Mesodermal cell (in vitro differentiated cells): ENCODE measurements at regions not wholly inside any gene's neighbourhood (a gene's known extent, or its start where the extent isn't known, plus 50 kb on each side); places are given as distances from the start of the nearest gene placed in this dataset.

Source experiments
- H3K27ac ChIP-seq: 2 replicates; pipeline ENCODE4 v1.7.0; 2013; ENCODE audit warnings: mild to moderate bottlenecking, low read depth, low read length, moderate library complexity; ENCODE audit not compliant: severe bottlenecking
- H3K36me3 ChIP-seq: 2 replicates; pipeline ENCODE4 v1.7.1; 2013; ENCODE audit warnings: mild to moderate bottlenecking, low read length, moderate library complexity; ENCODE audit not compliant: control insufficient read depth, insufficient read depth
- H3K4me1 ChIP-seq: one replicate; pipeline ENCODE4 v1.7.1; 2013; ENCODE audit warnings: mild to moderate bottlenecking, low read length; ENCODE audit not compliant: insufficient read depth, control insufficient read depth, poor library complexity, severe bottlenecking
- H3K4me3 ChIP-seq: 2 replicates; pipeline ENCODE4 v1.7.0; 2013; ENCODE audit warnings: low read length, control low read depth, mild to moderate bottlenecking; ENCODE audit not compliant: insufficient read depth, poor library complexity, severe bottlenecking; ENCODE audit errors: extremely low read depth
- H3K9me3 ChIP-seq: 2 replicates; pipeline ENCODE4 v1.7.1; 2013; ENCODE audit warnings: mild to moderate bottlenecking, low read length, moderate library complexity; ENCODE audit not compliant: control insufficient read depth
- WGBS, 2 experiments: methylation state at CpG; one replicate each; pipeline ENCODE4 v1.1.5; 2013; ENCODE audit warnings: missing lambda C conversion rate in 2 of 2; ENCODE audit not compliant: insufficient coverage in 2 of 2; 5-methylcytosine and 5-hydroxymethylcytosine counted together

DNA sequence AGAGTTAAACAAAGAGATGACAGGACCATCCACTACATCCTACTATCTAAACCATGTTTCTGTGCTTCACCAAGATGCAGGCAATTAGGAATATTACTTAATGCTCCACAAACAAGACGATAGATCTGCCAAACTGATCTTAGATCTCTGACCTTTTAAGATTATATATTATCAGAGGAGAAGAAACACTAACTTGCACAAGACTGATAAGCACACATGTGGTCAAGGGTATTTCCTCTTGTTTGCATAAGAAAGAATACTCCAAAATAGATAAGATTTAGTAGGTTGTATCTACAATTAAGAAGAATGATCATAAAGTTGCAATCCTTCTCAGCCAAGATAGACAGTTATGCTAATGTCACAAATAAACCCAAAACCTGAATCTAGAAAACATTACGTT, 601.0 kb upstream of the ACO1 start:
- WGBS, 2 experiments: 100% methylated on average over 1 of the region's 2 CpGs; no CpG with 5 or more reads in 1 of the 2 experiments
- H3K27ac ChIP-seq: no peak overlapping the region
- no peaks in the 10 kb centered on the region for H3K36me3 ChIP-seq
- no peaks in the 10 kb centered on the region for H3K4me1 ChIP-seq
- H3K4me3 ChIP-seq: no peak overlapping the region
- peaks cover 16% of the 10 kb centered on the region for H3K9me3 ChIP-seq

DNA sequence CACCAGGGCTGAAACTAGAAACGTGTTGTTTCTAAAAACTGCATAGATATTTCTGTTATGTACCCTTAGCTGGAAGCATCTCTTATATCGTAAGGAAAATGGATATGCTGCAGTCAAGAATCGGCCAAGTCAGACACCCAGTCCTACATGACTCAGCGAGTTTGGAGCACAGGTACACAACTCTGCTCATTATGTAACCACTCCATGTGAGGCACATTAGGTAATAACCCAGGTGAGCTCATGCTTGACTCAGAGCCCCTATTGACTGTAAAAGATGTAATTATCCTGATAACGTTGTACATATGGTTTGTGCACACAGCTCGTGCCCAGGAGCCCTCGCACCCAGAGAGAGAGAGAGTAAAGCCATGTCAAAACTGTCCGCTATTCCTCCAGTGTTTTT, 593.7 kb upstream of the ACO1 start:
- no peaks in the 10 kb centered on the region for H3K36me3 ChIP-seq
- H3K9me3 ChIP-seq: no peaks in the 10 kb centered on the region
- no peak overlapping the region for H3K27ac ChIP-seq
- no peak overlapping the region for H3K4me3 ChIP-seq
- 100% methylated on average over 5 of the region's 8 CpGs for WGBS, 2 experiments
- H3K4me1 ChIP-seq: no peaks in the 10 kb centered on the region

DNA sequence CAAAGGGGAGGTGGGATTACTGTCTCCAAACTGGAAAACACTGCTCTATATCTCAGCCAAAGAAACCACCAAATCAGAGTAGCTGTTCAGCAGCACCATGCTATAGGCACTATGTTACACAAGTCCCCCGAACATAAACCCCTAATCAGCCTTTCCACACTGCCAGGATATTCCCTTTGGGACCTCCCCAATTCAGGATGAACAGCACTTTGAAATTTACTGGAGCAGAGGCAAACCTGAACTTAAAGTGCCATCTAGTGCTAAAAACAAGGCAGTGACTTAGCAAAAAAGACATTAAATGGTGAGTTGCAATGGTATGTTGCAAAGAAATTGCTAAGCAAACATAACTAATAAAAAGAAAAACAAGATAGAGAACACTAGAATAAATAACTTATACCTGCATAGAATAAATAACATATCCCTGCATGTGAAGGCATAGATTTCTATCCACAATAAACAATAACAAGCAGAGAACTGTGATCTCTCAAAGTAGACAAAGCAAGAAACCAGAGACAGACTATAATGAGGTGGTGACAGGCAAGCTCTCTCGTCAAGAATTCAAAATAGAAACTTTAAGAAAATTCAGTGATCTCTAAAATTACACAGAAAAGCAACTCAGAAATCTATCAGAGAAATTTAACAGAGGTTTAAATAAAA, 584.4 kb upstream of the ACO1 start:
- Histone ChIP-seq H3K9me3 (no peaks in the 10 kb centered on the region), H3K36me3 (no peaks in the 10 kb centered on the region), H3K27ac (no peak overlapping the region), H3K4me3 (no peak overlapping the region), H3K4me1 (no peaks in the 10 kb centered on the region)
- WGBS, 2 experiments: 50 to 57% methylated on average over 1 of the region's 2 CpGs

DNA sequence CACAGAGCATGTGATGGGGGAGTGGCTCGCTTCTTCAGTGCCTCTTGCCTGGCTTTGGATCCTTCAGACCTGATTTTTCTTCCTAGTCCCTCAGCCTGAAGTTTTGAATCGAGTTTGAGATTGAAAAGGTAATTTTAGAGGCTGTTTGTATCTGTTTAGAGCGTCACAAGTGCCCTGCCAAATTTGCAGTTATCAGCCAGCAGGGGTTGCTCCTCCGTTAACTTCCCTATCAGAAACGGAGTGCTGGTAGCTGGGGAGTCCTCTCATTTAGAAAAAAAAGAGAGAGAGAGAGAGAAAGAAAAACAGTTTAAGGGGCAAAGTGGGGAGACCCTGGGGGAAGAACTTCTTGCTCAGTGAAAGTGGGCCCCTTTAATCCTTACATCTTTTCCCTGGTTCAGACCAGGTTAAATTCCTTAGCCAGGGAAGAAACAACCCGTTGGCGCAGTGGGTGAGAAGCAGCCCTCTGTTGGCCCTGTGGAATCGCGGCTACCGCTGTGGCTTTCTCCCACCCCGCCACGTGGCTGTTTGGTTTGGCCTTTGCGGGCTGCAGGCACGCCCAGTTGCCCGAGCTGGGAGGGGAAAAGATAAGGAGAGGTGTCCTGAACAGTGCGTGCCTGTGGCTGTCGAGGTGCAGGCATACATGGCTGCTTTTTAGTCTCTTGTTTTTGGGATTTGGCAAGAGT, 576.7 kb upstream of the ACO1 start:
- no peaks in the 10 kb centered on the region for H3K36me3 ChIP-seq
- H3K27ac ChIP-seq: no peak overlapping the region
- no peaks in the 10 kb centered on the region for H3K9me3 ChIP-seq
- 79 to 87% methylated on average over 6 to 10 of the region's 17 CpGs for WGBS, 2 experiments
- no peak overlapping the region for H3K4me3 ChIP-seq
- H3K4me1 ChIP-seq: no peaks in the 10 kb centered on the region

DNA sequence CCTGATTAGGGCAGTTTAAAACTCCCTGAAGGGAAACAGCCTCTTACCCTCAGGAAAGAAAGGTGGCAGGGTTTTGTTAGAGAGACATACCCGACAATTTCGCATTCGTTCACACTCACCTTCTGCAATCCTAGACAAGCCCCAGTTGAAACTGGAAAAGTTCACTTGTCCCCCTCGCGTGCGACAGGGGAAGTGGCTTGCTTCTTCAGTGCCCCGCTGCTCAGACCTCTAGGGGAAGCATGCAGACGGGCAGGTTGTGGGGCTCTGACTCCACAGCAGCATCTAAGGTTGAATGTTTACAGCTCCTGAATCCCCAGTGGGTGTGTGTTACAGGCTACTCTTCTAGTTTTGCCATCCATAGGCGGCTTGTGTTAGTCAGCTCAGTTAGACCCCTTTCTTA, 575.7 kb upstream of the ACO1 start:
- 91% methylated on average over 8 to 9 of the region's 9 CpGs for WGBS, 2 experiments
- Histone ChIP-seq H3K27ac (no peak overlapping the region), H3K4me1 (no peaks in the 10 kb centered on the region), H3K4me3 (no peak overlapping the region), H3K9me3 (no peaks in the 10 kb centered on the region), H3K36me3 (no peaks in the 10 kb centered on the region)

DNA sequence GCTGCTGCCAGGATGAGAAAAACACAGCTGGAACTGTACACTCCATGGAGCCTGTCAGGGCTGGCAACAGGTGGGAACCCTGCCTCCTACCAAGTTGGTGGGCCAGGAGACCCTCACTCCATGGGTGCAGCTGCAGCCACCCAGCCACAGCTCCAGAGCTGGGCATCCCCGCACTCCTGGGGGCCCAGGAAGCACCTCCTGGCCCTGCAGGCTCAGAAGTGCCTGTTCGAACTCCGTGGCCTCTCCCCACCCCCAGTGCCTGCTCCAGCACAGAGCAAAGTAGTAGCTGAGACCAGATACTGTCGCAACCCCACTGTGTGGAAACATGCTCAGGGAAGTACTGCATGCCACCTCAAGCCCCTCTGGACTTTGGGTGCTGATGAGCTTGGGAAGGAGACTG, 564.0 kb upstream of the ACO1 start:
- no peaks in the 10 kb centered on the region for H3K4me1 ChIP-seq
- H3K36me3 ChIP-seq: no peaks in the 10 kb centered on the region
- 86 to 98% methylated on average over 1 to 4 of the region's 4 CpGs for WGBS, 2 experiments
- H3K9me3 ChIP-seq: no peaks in the 10 kb centered on the region
- no peak overlapping the region for H3K4me3 ChIP-seq
- no peak overlapping the region for H3K27ac ChIP-seq

DNA sequence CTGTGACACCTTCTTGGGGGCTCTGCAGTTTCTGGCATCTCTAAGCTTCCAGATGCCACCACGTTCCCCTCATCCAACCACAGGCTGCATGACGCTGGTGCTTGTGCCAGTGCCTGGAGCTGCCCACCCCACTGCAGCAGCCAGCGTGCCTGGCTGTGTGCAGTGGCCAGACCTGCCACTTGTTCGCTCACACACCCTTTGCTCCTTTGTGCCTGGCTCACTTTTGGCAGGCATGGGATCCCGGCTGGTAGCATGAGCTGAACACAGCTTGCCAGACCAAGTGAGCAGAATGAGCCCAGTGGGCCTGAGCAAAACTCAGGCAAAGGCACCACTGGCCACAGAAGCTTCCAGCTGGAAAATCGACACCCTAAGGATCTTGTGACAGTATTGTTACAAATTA, 562.9 kb upstream of the ACO1 start:
- H3K4me1 ChIP-seq: no peaks in the 10 kb centered on the region
- H3K27ac ChIP-seq: no peak overlapping the region
- H3K4me3 ChIP-seq: no peak overlapping the region
- no peaks in the 10 kb centered on the region for H3K9me3 ChIP-seq
- no peaks in the 10 kb centered on the region for H3K36me3 ChIP-seq
- 80 to 81% methylated on average over 3 to 5 of the region's 6 CpGs for WGBS, 2 experiments

DNA sequence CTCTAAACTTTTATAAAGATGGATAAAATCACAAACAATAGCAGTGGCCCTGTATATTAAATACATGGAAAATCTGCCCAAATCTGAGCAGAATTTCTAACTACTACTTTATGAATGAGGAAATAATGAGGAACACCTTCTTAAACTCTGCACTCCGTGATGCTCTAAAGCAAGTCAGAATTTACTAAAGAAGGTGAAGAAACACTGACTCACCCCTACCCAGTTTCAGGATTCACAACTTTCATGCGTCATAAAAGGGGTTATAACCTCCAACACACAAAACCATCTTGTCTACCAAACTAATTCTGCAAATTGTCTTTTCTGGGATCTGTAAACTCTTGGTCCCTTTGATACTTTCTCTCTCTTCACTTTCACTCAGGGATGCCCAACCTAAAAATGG, 561.1 kb upstream of the ACO1 start:
- H3K4me1 ChIP-seq: no peaks in the 10 kb centered on the region
- H3K9me3 ChIP-seq: no peaks in the 10 kb centered on the region
- H3K36me3 ChIP-seq: no peaks in the 10 kb centered on the region
- H3K4me3 ChIP-seq: no peak overlapping the region
- WGBS, 2 experiments: 57 to 82% methylated on average over 1 of the region's 2 CpGs
- H3K27ac ChIP-seq: no peak overlapping the region

DNA sequence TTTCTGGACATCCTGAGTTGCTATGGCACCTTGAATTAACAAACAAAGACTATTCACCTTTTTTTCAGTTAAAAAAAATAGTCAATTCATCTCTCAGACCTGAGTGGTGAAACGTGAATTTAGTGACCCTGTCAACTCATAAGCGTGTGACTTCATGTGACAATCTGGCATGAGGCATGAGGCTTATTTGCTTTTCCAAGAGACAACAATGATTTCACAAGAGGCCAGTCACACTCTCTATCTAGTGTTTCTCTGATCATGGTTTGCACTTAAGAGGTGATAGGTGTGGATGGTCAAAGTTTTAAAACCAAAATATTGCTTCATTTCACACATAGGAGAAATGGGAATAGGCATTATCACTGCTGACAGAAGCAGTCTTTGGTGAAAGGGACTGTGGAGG, 559.6 kb upstream of the ACO1 start:
- Histone ChIP-seq H3K4me1 (no peaks in the 10 kb centered on the region), H3K4me3 (no peak overlapping the region), H3K36me3 (no peaks in the 10 kb centered on the region), H3K27ac (no peak overlapping the region), H3K9me3 (no peaks in the 10 kb centered on the region)
- WGBS, 2 experiments: 100% methylated on average over 2 of the region's 2 CpGs

DNA sequence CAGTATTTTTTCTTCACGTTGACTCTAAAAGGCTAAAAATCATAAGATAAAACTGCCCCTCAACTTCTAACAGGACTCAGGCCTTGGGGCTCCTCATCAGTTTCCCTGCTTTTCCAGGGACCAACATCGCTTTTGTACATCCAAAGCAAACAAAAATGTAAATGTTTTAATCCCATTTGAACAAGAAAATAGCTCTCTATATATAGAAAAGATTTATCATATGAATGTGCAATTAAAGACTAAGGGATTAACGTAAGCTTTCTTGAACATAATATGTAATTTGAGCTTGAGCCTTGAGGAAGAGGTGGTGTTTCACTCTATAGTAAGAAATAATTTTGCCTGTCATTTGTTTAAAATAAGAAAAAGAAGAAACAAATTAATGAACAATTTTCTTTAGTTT, 547.2 kb upstream of the ACO1 start:
- 85 to 88% methylated on average over 1 of the region's 3 CpGs for WGBS, 2 experiments
- Histone ChIP-seq H3K27ac (no peak overlapping the region), H3K9me3 (no peaks in the 10 kb centered on the region), H3K4me3 (no peak overlapping the region), H3K4me1 (no peaks in the 10 kb centered on the region), H3K36me3 (no peaks in the 10 kb centered on the region)

DNA sequence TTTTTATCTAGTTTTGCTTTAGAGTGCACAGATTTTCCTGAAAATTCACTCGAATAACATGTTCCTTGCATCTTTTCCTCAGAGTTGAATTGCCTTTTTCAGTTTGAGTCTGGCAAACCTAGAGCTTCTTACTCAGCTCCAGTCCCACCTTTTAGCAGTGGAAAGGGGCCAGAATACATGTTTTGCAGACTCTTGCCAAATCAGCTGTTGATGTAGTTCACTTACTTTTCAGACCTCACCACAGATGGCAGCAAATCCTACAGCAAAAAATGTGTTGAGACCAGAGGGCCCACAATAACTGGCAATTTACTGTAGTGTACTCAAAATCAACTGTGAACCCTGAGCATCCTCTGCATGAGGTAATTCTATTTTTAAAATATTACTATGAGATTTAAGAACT, 545.2 kb upstream of the ACO1 start:
- Histone ChIP-seq H3K36me3 (no peaks in the 10 kb centered on the region), H3K27ac (no peak overlapping the region), H3K9me3 (no peaks in the 10 kb centered on the region), H3K4me3 (no peak overlapping the region), H3K4me1 (no peaks in the 10 kb centered on the region)
- 83 to 86% methylated on average over 1 of the region's 1 CpG for WGBS, 2 experiments
